ENCODE measurements at regions not wholly inside any gene's neighbourhood (a gene's known extent, or its start where the extent isn't known, plus 50 kb on each side); places are given as distances from the start of the nearest gene placed in this dataset.

DNA sequence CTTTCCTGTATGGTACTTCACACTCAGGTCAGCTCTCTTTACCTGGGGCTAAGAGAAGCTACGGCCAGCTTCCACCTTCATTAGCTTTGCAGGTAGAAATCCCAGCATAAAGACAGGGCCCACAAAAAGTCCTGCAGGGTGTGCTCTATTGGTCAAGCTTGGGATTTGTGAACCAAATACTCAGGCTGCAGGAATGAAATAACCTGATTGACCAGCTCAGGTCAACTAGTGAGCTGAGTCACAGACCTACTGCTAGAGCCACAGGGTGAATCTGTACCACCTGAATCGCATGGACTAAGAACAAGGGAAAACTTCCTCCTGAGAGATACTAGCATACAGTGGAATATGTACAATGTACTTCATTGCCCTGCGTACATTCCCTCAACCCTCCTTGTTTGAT is 172.2 kb downstream of the HHIP start:
- H3K9me3 Mint-ChIP-seq, result peaks cover 51% of the 10 kb centered on the region
- no peak overlapping the region for H3K4me3 Mint-ChIP-seq
- peaks cover 6% of the 10 kb centered on the region for H3K4me1 Mint-ChIP-seq
- DNase-seq (ENCODE audit: low spot score in 2 of 2, unreplicated experiment in 2 of 2), result no peak
- TF ChIP-seq, protein P1, sequence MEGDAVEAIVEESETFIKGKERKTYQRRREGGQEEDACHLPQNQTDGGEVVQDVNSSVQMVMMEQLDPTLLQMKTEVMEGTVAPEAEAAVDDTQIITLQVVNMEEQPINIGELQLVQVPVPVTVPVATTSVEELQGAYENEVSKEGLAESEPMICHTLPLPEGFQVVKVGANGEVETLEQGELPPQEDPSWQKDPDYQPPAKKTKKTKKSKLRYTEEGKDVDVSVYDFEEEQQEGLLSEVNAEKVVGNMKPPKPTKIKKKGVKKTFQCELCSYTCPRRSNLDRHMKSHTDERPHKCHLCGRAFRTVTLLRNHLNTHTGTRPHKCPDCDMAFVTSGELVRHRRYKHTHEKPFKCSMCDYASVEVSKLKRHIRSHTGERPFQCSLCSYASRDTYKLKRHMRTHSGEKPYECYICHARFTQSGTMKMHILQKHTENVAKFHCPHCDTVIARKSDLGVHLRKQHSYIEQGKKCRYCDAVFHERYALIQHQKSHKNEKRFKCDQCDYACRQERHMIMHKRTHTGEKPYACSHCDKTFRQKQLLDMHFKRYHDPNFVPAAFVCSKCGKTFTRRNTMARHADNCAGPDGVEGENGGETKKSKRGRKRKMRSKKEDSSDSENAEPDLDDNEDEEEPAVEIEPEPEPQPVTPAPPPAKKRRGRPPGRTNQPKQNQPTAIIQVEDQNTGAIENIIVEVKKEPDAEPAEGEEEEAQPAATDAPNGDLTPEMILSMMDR (IDR thresholded peaks at IDR 0.05; ENCODE audit: unreplicated experiment), result no peak
- H3K36me3 Mint-ChIP-seq, result peaks cover 3% of the 10 kb centered on the region
- H3K27me3 Mint-ChIP-seq (ENCODE audit: low read depth), result no peaks in the 10 kb centered on the region
- no peak overlapping the region for H3K27ac Mint-ChIP-seq

GRCh38 chr4:144819591-144819990 is 173.6 kb downstream of the HHIP start:
- Mint-ChIP-seq H3K27me3 (ENCODE audit: low read depth) (no peaks in the 10 kb centered on the region), H3K4me1 (peaks cover 6% of the 10 kb centered on the region), H3K4me3 (no peak overlapping the region), H3K36me3 (no peaks in the 10 kb centered on the region), H3K9me3 (peaks cover 41% of the 10 kb centered on the region), H3K27ac (peak overlapping the region; percentile 18)
- no peak for DNase-seq (ENCODE audit: low spot score in 2 of 2, unreplicated experiment in 2 of 2)
- TF ChIP-seq, protein P1 (IDR thresholded peaks at IDR 0.05; ENCODE audit: unreplicated experiment), result no peak

GRCh38 chr4:144820011-144820727 is 174.2 kb downstream of the HHIP start:
- no peak for DNase-seq (ENCODE audit: low spot score in 2 of 2, unreplicated experiment in 2 of 2)
- Mint-ChIP-seq H3K4me1 (peaks cover 6% of the 10 kb centered on the region), H3K36me3 (no peaks in the 10 kb centered on the region), H3K9me3 (peaks cover 35% of the 10 kb centered on the region), H3K27ac (no peak overlapping the region), H3K27me3 (ENCODE audit: low read depth) (no peaks in the 10 kb centered on the region), H3K4me3 (no peak overlapping the region)
- TF ChIP-seq, protein P1 (IDR thresholded peaks at IDR 0.05; ENCODE audit: unreplicated experiment), result no peak

DNA sequence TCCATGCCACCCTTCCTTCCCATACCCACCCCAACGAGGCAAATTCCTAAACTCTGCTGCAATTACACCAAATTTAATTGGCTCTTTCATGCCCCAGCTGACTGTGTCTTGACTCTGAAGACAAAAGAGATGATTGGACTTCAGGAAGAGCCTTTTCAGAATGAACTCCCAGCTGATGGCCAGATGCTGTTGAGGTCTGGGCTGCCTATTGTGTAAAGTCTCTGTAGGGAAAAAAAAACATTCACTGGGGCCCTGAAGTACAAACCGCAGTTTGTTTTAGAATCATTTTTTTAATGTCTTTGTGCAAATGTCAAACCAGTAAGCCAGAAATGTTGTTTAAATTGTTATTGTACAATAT is 174.8 kb downstream of the HHIP start:
- no peak for DNase-seq (ENCODE audit: low spot score in 2 of 2, unreplicated experiment in 2 of 2)
- Mint-ChIP-seq H3K4me3 (no peak overlapping the region), H3K27me3 (ENCODE audit: low read depth) (no peaks in the 10 kb centered on the region), H3K27ac (no peak overlapping the region), H3K4me1 (peaks cover 6% of the 10 kb centered on the region), H3K9me3 (peaks cover 32% of the 10 kb centered on the region), H3K36me3 (no peaks in the 10 kb centered on the region)
- TF ChIP-seq, protein P1 (IDR thresholded peaks at IDR 0.05; ENCODE audit: unreplicated experiment), result no peak

- TF ChIP-seq, protein P1 (IDR thresholded peaks at IDR 0.05; ENCODE audit: unreplicated experiment), result no peak
- Mint-ChIP-seq H3K27me3 (ENCODE audit: low read depth) (no peaks in the 10 kb centered on the region), H3K4me1 (peaks cover 7% of the 10 kb centered on the region), H3K27ac (peak overlapping the region; percentile 26), H3K36me3 (no peaks in the 10 kb centered on the region), H3K9me3 (peaks cover 25% of the 10 kb centered on the region), H3K4me3 (no peak overlapping the region)
- DNase-seq (ENCODE audit: low spot score in 2 of 2, unreplicated experiment in 2 of 2), result no peak
Measured at GRCh38 chr4:144831971-144832370, 186.0 kb downstream of the HHIP start.
